HepG2 (cell line): ENCODE measurements at regions not wholly inside any gene's neighbourhood (a gene's known extent, or its start where the extent isn't known, plus 50 kb on each side); places are given as distances from the start of the nearest gene placed in this dataset.

Experiments
- ATAC-seq: fragments of 200-7000 bp; cut with Tn5 transposase; 3 replicates; pipeline ENCODE4 v1.9.1; 2020; ENCODE audit warnings: mild to moderate bottlenecking, moderate library complexity
- BruUV-seq: library from RNA; stranded (reverse); fragments of 400-500 nt; replicated peaks from 2 replicates; lab custom pipeline; 2021; lab: Mats Ljungman, UMichigan
- CTCF ChIA-PET: fragments of 300-600 bp; formaldehyde crosslinking; extraction: SDS; loops from one replicate; lab custom pipeline; 2021; ENCODE audit warnings: low total read pairs, inconsistent platforms, low intra/inter-chr PET ratio; lab: Yijun Ruan, JAX
- POLR2A ChIA-PET: fragments of 350-600 bp; sonication (Branson Sonifier 250); formaldehyde crosslinking; loops from one replicate; lab custom pipeline; 2020; ENCODE audit warnings: antibody characterized with exemption, inconsistent platforms; lab: Yijun Ruan, JAX
- DNase-seq: peaks from one replicate; pipeline ENCODE4 v3.0.0-alpha.2; 2015; ENCODE audit warnings: low spot score
- FAIRE-seq: peaks from 3 replicates; lab custom pipeline; 2011; peaks lifted over from hg19 to GRCh38; lab: Jason Lieb, UNC
- H2AFZ ChIP-seq: one replicate; pipeline ENCODE4 v1.6.1; 2011; ENCODE audit warnings: low read length, inconsistent platforms
- H3K27ac ChIP-seq: fragments of 300-600 bp; 3 replicates; pipeline ENCODE4 v1.8.0; 2011; ENCODE audit warnings: mixed run types, mild to moderate bottlenecking, mixed read lengths, low read length, inconsistent platforms; ENCODE audit not compliant: insufficient read depth; ENCODE audit errors: extremely low read length
- H3K27me3 ChIP-seq, 2 experiments: fragments of 200-600 bp in 1 of 2; 2 replicates in 1 of 2; 3 replicates in 1 of 2; pipeline versions ENCODE4 v1.6.0 to v1.8.0; 2011; ENCODE audit warnings: low read length in 2 of 2, mild to moderate bottlenecking in 2 of 2, moderate library complexity in 2 of 2, inconsistent platforms in 1 of 2; ENCODE audit not compliant: insufficient read depth in 2 of 2, control insufficient read depth in 1 of 2
- H3K36me3 ChIP-seq, 2 experiments: fragments of 200-600 bp in 1 of 2; replicated peaks in 1 of 2; 2 replicates in 1 of 2; 3 replicates in 1 of 2; pipeline versions ENCODE4 v1.5.1 to v1.8.0; 2011; ENCODE audit warnings: low read length in 2 of 2, inconsistent platforms in 1 of 2; ENCODE audit not compliant: insufficient read depth in 2 of 2, control insufficient read depth in 1 of 2
- H3K4me1 ChIP-seq: 2 replicates; pipeline ENCODE4 v1.5.1; 2012; ENCODE audit warnings: low read length, inconsistent platforms; ENCODE audit not compliant: insufficient read depth
- H3K4me2 ChIP-seq: 2 replicates; pipeline ENCODE4 v1.6.0; 2011; ENCODE audit warnings: low read depth, low read length, inconsistent platforms
- H3K4me3 ChIP-seq, 3 experiments: fragments of 200-600 bp in 1 of 3; sonication (generic), shearing (Covaris generic) in 1 of 3; replicated peaks in 1 of 3; 2 replicates each; pipeline ENCODE4 v1.5.1; 2011 to 2016; ENCODE audit warnings: low read length in 3 of 3, inconsistent platforms in 2 of 3, low read depth in 2 of 3, mild to moderate bottlenecking in 2 of 3, control low read depth in 1 of 3, mixed read lengths in 1 of 3; ENCODE audit not compliant: insufficient read depth in 1 of 3
- H3K79me2 ChIP-seq: one replicate; pipeline ENCODE4 v1.6.1; 2011; ENCODE audit warnings: low read length, inconsistent platforms; ENCODE audit not compliant: insufficient read depth
- H3K9ac ChIP-seq: 2 replicates; pipeline ENCODE4 v1.6.0; 2011; ENCODE audit warnings: mild to moderate bottlenecking, low read depth, low read length, inconsistent platforms; ENCODE audit not compliant: insufficient read depth
- H3K9me3 ChIP-seq: 2 replicates; pipeline ENCODE4 v1.5.1; 2012; ENCODE audit warnings: mild to moderate bottlenecking, low read length
- H4K20me1 ChIP-seq: 2 replicates; pipeline ENCODE4 v1.6.0; 2011; ENCODE audit warnings: inconsistent platforms, mild to moderate bottlenecking, low read length, moderate library complexity; ENCODE audit not compliant: insufficient read depth
- EHMT2 ChIP-seq: fragments of 200-600 bp; sonication (generic); IDR thresholded peaks from 2 replicates; pipeline ENCODE4 v1.7.0; 2017; ENCODE audit warnings: antibody characterized with exemption, low read depth, low read length, borderline replicate concordance
- ELF1 ChIP-seq: sonication (generic); formaldehyde crosslinking; IDR thresholded peaks from 2 replicates; pipeline ENCODE4 v1.4.0; 2020; ENCODE audit warnings: missing genetic modification reagents
- FOXK2 ChIP-seq: fragments of 450-650 bp; IDR thresholded peaks from 2 replicates; pipeline ENCODE4 v1.6.1; 2016
- KLF13 ChIP-seq: sonication (generic); formaldehyde crosslinking; IDR thresholded peaks from 2 replicates; pipeline ENCODE4 v1.4.0; 2020; ENCODE audit warnings: mild to moderate bottlenecking, missing genetic modification reagents
- REXO4 ChIP-seq: sonication (generic); formaldehyde crosslinking; IDR thresholded peaks from 2 replicates; pipeline ENCODE4 v1.8.0; 2022; ENCODE audit warnings: missing genetic modification reagents, mild to moderate bottlenecking, borderline replicate concordance
- SAFB2 ChIP-seq: sonication (generic); formaldehyde crosslinking; IDR thresholded peaks from 2 replicates; pipeline ENCODE4 v1.5.1; 2020; ENCODE audit warnings: missing genetic modification reagents, low read depth, mild to moderate bottlenecking, borderline replicate concordance
- THAP11 ChIP-seq: IDR thresholded peaks from 2 replicates; pipeline ENCODE4 v1.6.1; 2016; ENCODE audit warnings: missing biosample characterization, missing genetic modification reagents
- ZFP41 ChIP-seq: sonication (generic); formaldehyde crosslinking; IDR thresholded peaks from 2 replicates; pipeline ENCODE4 v1.4.0; 2020; ENCODE audit warnings: mild to moderate bottlenecking, missing genetic modification reagents, borderline replicate concordance
- ZNF143 ChIP-seq: sonication (generic); formaldehyde crosslinking; IDR thresholded peaks from 2 replicates; pipeline ENCODE4 v1.4.0; 2020; ENCODE audit warnings: missing genetic modification reagents
- ZNF460 ChIP-seq: sonication (generic); formaldehyde crosslinking; IDR thresholded peaks from 2 replicates; pipeline ENCODE4 v1.5.1; 2020; ENCODE audit warnings: missing genetic modification reagents, mild to moderate bottlenecking, borderline replicate concordance
- ZNF644 ChIP-seq: IDR thresholded peaks from 2 replicates; pipeline ENCODE4 v1.6.1; 2016; ENCODE audit warnings: low read depth
- ZNF766 ChIP-seq: sonication (generic); formaldehyde crosslinking; IDR thresholded peaks from 2 replicates; pipeline ENCODE4 v1.5.0; 2020; ENCODE audit warnings: missing genetic modification reagents, borderline replicate concordance
- ZNF772 ChIP-seq: sonication (generic); formaldehyde crosslinking; IDR thresholded peaks from 2 replicates; pipeline ENCODE4 v1.5.0; 2020; ENCODE audit warnings: mild to moderate bottlenecking, missing genetic modification reagents
- ZSCAN12 ChIP-seq: sonication (generic); formaldehyde crosslinking; IDR thresholded peaks from 2 replicates; pipeline ENCODE4 v1.9.0; 2021; ENCODE audit warnings: mild to moderate bottlenecking, missing genetic modification reagents
- WGBS: methylation state at CpG from one replicate; pipeline ENCODE4 v1.1.6; 2017; ENCODE audit warnings: low lambda C conversion rate; 5-methylcytosine and 5-hydroxymethylcytosine counted together
- in situ Hi-C: cut with HindIII; loops from 2 replicates; pipeline ENCODE4 v1.10.0; 2017; ENCODE audit warnings: low pct_unique_long_range_greater_than_20kb; ENCODE audit not compliant: extremely low pct_ligation_motif_present
- intact Hi-C: fragments of 100-400 bp; cut with micrococcal nuclease; formaldehyde crosslinking; loops from one replicate; pipeline ENCODE4 v1.10.0; 2022; ENCODE audit not compliant: unreplicated experiment
- TF ChIP-seq, protein P1 (sequence below): sonication (generic); formaldehyde crosslinking; conservative IDR thresholded peaks from 2 replicates; pipeline ENCODE4 v1.5.0; 2020; ENCODE audit warnings: missing genetic modification reagents
- TF ChIP-seq, protein P2 (sequence below): sonication (generic); formaldehyde crosslinking; IDR thresholded peaks from 2 replicates; pipeline ENCODE4 v1.4.0; 2020; ENCODE audit warnings: missing genetic modification reagents
- TF ChIP-seq, protein P3 (sequence below): sonication (generic); formaldehyde crosslinking; IDR thresholded peaks from 2 replicates; pipeline ENCODE4 v1.8.1; 2023; ENCODE audit warnings: mild to moderate bottlenecking, missing genetic modification reagents, borderline replicate concordance
- TF ChIP-seq, protein P4 (sequence below): sonication (generic); formaldehyde crosslinking; IDR thresholded peaks from 2 replicates; pipeline ENCODE4 v1.5.1; 2020; ENCODE audit warnings: mild to moderate bottlenecking, missing genetic modification reagents

DNA sequence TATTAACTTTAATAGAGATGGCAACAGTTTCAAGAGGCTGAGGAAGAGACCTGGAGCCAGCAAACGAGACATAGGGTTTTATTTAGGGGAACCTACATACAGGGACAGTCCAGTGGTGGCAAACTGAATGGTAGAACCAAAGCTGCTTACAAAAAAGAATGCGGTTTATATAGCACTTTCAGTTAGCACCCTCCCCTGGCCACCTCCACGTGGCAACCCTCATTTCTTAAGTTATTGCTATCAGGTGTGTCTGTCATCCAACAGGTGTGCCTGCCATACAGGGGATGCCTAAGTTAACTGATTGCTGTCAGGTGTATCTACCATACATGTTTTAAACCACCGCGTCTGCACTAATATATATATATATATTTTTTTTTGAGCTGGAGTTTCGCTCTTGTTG, 129.2 kb upstream of the DUSP10 start:
- no peak for ATAC-seq
- TF ChIP-seq, protein P1, sequence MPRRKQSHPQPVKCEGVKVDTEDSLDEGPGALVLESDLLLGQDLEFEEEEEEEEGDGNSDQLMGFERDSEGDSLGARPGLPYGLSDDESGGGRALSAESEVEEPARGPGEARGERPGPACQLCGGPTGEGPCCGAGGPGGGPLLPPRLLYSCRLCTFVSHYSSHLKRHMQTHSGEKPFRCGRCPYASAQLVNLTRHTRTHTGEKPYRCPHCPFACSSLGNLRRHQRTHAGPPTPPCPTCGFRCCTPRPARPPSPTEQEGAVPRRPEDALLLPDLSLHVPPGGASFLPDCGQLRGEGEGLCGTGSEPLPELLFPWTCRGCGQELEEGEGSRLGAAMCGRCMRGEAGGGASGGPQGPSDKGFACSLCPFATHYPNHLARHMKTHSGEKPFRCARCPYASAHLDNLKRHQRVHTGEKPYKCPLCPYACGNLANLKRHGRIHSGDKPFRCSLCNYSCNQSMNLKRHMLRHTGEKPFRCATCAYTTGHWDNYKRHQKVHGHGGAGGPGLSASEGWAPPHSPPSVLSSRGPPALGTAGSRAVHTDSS, result no peak
- TF ChIP-seq ZSCAN12 (CRISPR knock-in tag) (no peak), KLF13 (CRISPR knock-in tag) (no peak), REXO4 (no peak), SAFB2 (CRISPR knock-in tag) (no peak), ZNF460 (no peak), ELF1 (no peak), FOXK2 (no peak), ZNF644 (CRISPR knock-in tag) (no peak), ZNF772 (no peak), ZNF143 (CRISPR knock-in tag) (no peak), ZNF766 (CRISPR knock-in tag) (no peak), EHMT2 (no peak), THAP11 (CRISPR knock-in tag) (no peak), ZFP41 (CRISPR knock-in tag) (no peak)
- TF ChIP-seq, protein P2, sequence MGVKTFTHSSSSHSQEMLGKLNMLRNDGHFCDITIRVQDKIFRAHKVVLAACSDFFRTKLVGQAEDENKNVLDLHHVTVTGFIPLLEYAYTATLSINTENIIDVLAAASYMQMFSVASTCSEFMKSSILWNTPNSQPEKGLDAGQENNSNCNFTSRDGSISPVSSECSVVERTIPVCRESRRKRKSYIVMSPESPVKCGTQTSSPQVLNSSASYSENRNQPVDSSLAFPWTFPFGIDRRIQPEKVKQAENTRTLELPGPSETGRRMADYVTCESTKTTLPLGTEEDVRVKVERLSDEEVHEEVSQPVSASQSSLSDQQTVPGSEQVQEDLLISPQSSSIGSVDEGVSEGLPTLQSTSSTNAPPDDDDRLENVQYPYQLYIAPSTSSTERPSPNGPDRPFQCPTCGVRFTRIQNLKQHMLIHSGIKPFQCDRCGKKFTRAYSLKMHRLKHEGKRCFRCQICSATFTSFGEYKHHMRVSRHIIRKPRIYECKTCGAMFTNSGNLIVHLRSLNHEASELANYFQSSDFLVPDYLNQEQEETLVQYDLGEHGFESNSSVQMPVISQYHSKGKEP, result no peak
- TF ChIP-seq, protein P3, sequence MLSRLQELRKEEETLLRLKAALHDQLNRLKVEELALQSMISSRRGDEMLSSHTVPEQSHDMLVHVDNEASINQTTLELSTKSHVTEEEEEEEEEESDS (CRISPR knock-in tag), result no peak
- TF ChIP-seq, protein P4, sequence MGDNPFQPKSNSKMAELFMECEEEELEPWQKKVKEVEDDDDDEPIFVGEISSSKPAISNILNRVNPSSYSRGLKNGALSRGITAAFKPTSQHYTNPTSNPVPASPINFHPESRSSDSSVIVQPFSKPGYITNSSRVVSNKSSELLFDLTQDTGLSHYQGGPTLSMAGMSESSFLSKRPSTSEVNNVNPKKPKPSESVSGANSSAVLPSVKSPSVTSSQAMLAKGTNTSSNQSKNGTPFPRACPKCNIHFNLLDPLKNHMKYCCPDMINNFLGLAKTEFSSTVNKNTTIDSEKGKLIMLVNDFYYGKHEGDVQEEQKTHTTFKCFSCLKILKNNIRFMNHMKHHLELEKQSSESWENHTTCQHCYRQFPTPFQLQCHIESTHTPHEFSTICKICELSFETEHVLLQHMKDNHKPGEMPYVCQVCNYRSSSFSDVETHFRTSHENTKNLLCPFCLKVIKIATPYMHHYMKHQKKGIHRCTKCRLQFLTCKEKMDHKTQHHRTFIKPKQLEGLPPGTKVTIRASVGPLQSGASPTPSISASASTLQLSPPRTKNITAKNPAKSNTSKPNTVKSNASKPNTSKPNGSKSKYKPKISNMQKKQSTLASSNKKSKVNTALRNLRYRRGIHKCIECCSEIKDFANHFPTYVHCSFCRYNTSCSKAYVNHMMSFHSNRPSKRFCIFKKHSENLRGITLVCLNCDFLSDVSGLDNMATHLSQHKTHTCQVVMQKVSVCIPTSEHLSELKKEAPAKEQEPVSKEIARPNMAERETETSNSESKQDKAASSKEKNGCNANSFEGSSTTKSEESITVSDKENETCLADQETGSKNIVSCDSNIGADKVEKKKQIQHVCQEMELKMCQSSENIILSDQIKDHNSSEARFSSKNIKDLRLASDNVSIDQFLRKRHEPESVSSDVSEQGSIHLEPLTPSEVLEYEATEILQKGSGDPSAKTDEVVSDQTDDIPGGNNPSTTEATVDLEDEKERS (CRISPR knock-in tag), result no peak
- no peaks in the 10 kb centered on the region; a peak in 1 of 5 replicates for H3K27me3 ChIP-seq
- FAIRE-seq, result no peak
- no peaks in the 10 kb centered on the region for H3K4me1 ChIP-seq
- H2AFZ ChIP-seq, result no peak overlapping the region
- intact Hi-C loops (no loop called here), in situ Hi-C loops (no loop called here)
- ChIA-PET CTCF (no interaction called here), POLR2A (no interaction called here)
- H3K4me3 ChIP-seq, result no peak overlapping the region
- H3K27ac ChIP-seq, result no peak overlapping the region
- H3K9me3 ChIP-seq, result no peaks in the 10 kb centered on the region
- no peak overlapping the region for H3K9ac ChIP-seq
- H3K36me3 ChIP-seq, result no peaks in the 10 kb centered on the region
- H3K79me2 ChIP-seq, result no peaks in the 10 kb centered on the region
- no peak overlapping the region for H3K4me2 ChIP-seq
- no peaks in the 10 kb centered on the region for H4K20me1 ChIP-seq
- 38% methylated on average over 6 of the region's 6 CpGs for WGBS
- DNase-seq, result no peak
- no TSS peak for BruUV-seq
